A549 (cell line): ENCODE measurements at regions not wholly inside any gene's neighbourhood (a gene's known extent, or its start where the extent isn't known, plus 50 kb on each side); places are given as distances from the start of the nearest gene placed in this dataset.

Source experiments
- CHD4 ChIP-seq: fragments of 200-600 bp; sonication (generic); IDR thresholded peaks from 2 replicates; pipeline ENCODE4 v1.6.1; 2016; ENCODE audit warnings: antibody characterized with exemption, mild to moderate bottlenecking, borderline replicate concordance
- CTCF ChIP-seq: fragments of >200 bp; sonication (Bioruptor Twin); formaldehyde crosslinking; IDR thresholded peaks from 3 replicates; pipeline ENCODE4 v1.5.1; 2016
- JUN ChIP-seq, 2 experiments: fragments of >200 bp; sonication (Bioruptor Twin); formaldehyde crosslinking; IDR thresholded peaks; 2 replicates in 1 of 2; 3 replicates in 1 of 2; pipeline ENCODE4 v1.6.1; 2016 to 2017
- POLR2A ChIP-seq: IDR thresholded peaks from 2 replicates; pipeline ENCODE4 v1.6.1; 2012; ENCODE audit warnings: mild to moderate bottlenecking, low read length

GRCh38 chr4:123659730-123660129, 263.1 kb downstream of the SPRY1 start:
- TF ChIP-seq CTCF (peak; percentile 45), CHD4 (no peak), POLR2A (no peak), JUN (IDR thresholded peaks at IDR 0.05) (no peak)
